ENCODE measurements at regions not wholly inside any gene's neighbourhood (a gene's known extent, or its start where the extent isn't known, plus 50 kb on each side); places are given as distances from the start of the nearest gene placed in this dataset.

GRCh38 chr11:38296211-38296776 is 1698.3 kb upstream of the RAG2 start:
- DNase-seq (ENCODE audit: low read depth), result no peak

GRCh38 chr11:38282718-38283117 is 1684.7 kb upstream of the RAG2 start:
- no peak for DNase-seq (ENCODE audit: low read depth)

DNA sequence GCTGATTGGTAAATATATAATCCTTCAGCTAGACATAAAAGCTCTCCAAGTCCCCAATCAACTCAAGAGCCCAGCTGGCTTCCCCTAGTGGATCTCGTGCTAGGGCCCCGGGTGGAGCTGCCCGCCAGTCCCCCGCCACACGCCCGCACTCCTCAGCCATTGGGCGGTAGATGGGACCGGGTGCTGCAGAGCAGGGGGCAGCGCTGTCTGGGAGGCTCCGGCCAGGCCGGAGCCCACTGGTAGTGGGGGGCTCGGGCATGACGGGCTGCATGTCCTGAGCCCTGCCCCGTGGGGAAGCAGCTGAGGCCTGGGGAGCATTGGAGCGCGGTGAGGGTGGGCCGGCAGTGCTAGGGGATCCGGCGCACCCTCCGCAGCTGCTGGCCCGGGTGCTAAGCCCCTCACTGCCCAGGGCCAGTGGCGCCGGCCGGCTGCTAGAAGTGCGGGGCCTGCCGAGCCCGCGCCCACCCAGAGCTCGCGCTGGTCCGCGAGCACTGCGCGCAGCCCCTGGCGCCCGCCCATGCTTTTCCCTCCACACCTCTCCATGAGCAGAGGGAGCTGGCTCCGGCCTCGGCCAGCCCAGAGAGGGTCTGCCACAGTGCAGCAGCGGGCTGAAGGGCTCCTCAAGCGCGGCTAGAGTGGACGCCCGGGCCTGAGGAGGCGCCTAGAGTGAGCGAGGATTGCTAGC is 1680.6 kb upstream of the RAG2 start:
- DNase-seq (ENCODE audit: low read depth), result no peak

DNA sequence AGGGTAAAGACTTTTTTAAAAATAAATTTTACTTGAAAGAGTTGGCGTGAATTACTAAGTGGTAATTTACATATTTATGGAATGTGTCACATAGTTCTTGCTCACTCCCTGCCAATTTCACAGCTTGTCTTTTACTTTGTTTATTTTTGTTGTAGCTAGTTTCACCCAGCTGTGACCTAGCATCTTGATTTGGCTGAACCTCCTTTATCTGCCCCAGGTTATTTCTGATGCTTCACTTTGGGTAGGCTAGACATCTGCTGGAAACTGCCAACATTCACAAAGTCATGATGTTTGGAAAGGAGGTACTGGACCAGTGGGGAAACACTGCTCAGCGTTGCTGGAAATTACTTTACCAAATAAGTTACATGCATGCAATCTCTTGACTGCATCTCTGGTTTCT is 1676.0 kb upstream of the RAG2 start:
- no peak for DNase-seq (ENCODE audit: low read depth)

DNA sequence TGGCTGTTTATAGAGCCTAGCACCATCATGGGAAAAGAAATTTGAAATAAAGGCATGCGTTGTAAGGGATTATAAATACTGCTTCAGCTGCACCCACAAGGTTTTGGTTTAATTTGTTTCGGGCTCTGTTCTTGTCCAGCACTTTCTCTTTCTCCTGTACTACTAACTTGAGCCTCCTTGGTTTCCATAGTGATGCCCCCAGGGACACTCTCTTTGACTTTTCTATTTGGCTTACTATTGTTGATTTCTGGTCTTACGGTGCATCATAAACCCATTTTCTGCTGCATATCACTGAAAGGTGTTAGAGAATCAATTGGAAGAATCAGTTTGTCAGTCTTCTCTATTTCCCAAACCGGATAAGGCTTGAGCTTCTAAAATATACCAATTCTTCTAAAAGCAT is 1674.3 kb upstream of the RAG2 start:
- no peak for DNase-seq (ENCODE audit: low read depth)

- no peak for DNase-seq (ENCODE audit: low read depth)
These were observed 1668.7 kb upstream of the RAG2 start for GRCh38 chr11:38266691-38267090.

GRCh38 chr11:38256436-38256835 is 1658.4 kb upstream of the RAG2 start:
- DNase-seq (ENCODE audit: low read depth), result no peak

GRCh38 chr11:38254913-38255312 is 1656.9 kb upstream of the RAG2 start:
- DNase-seq (ENCODE audit: low read depth), result no peak

GRCh38 chr11:38252620-38253019 is 1654.6 kb upstream of the RAG2 start:
- no peak for DNase-seq (ENCODE audit: low read depth)

DNA sequence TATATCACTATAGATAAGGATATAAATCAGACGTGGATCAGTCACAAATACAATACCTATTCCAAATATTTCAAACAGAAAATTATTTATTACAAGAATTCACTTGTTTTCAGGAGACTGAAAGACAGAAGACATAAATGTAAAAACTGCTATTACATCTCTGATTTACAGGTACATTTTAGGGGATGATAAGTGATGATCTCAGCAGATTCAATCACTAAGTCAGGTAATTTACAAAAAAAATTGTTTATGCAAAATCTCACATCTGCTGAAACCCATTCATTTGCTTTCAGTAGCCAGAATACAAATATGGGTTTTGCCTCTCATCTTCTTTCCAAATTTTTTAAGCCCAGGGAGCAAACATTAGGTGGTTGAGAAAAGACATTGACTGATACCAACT is 1648.4 kb upstream of the RAG2 start:
- DNase-seq (ENCODE audit: low read depth), result no peak

DNA sequence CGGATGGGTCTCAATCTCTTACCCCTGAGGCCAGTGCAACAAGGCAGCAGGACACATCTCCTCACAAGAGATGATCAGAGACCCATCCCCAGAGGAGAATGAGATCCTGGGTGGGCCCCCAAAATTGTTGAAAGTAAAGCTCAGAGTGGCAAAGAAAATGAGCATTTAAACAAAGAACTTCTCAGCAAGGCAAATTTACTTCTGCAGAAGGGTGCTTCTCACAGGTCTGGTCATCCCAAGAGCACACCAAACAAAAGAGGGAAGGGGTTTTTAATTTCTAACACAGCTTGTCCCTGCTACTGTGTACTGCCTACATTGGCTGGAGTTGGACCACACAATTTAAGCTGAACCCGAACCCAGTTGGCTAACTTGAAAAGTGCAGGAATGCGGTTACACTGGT is 1628.6 kb upstream of the RAG2 start:
- no peak for DNase-seq (ENCODE audit: low read depth)

GRCh38 chr11:38221295-38221694 is 1623.3 kb upstream of the RAG2 start:
- DNase-seq (ENCODE audit: low read depth), result no peak

GRCh38 chr11:38219636-38220035 is 1621.6 kb upstream of the RAG2 start:
- DNase-seq (ENCODE audit: low read depth), result no peak

- DNase-seq (ENCODE audit: low read depth), result no peak
These were observed 1610.9 kb upstream of the RAG2 start for GRCh38 chr11:38208951-38209350.

DNA sequence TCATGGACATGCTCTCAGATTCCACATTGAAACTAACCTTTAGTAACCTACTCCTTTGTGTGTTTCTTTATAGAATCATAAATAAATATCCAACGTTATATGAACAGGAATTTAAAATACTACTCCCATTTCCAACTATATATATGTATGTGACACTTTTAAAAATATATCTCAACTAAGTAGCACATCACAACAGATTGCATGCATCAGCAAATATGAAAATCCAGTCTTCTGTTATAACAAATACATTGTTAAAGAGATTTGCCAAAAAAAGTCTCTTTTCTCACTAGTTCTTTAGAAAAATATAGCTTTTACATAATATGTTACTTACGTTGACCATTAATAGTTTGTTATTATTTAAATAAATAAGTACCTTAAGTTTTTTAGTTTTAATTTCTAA is 1608.6 kb upstream of the RAG2 start:
- no peak for DNase-seq (ENCODE audit: low read depth)

GRCh38 chr11:38191101-38191500 is 1593.1 kb upstream of the RAG2 start:
- DNase-seq (ENCODE audit: low read depth), result no peak

DNA sequence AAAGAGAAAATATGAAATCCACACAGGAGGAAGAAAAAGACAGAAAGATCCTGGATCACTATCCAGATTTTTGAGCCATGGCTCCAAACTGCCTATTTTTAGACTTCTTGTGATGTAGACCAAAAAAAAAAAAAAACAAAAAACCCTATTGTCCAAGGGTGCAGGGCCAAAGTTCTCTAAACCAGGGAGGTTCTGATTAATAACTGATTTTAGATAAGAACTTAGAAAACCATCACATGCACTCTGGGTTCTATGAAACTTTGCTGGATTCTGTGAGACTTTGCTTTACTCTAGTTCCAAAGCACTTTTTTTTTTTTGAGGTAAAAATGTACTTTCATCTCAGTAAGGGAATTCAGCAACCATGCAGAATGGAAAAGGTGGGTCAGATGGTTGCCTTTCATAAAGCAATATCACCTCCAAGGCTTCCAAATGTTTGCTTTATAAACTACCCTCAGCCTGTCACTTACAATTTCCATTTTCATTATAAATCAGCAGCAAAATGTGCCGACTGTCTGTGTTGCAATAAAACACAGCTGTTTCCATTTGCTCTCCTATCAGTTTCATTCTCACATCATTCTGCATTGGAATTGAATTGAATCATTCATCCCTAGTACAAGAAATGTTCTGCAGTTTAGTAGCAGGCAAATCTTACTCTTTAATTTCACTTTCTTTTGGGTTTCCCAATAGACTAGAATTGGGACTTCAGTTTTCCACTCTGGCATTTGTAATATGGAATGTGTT is 1584.3 kb upstream of the RAG2 start:
- no peak for DNase-seq (ENCODE audit: low read depth)

DNA sequence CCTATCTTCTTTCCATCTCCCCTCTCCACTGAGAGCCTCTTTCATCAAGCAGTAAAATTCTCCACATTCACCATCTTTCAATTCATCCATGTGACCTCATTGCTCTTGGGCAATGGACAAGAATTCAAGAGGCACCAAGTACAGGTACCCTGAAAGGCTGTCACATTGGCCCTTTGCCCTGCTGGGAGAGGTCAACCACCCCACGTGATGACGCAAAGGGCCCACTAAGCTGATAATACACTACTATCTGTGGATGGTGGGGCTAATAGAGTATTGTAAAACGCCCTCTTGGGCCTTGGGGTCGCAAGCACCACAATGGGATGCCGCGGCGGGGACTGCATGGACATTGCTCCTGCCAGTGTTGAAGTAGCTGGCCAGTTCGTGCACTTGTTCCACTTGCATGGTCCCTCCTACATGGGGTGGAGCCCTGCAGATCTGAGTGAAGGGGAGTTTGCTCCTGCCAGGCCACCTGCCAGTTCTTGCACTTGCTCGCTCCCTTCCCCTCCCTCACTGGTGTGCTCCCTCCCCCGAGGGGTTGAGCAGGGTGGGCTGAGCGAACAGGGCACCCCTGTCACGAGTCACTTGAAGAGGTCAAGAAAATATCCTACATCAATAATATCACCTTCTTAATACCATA is 1578.8 kb upstream of the RAG2 start:
- no peak for DNase-seq (ENCODE audit: low read depth)

- DNase-seq (ENCODE audit: low read depth), result no peak
These were observed 1575.6 kb upstream of the RAG2 start for GRCh38 chr11:38173676-38174075.

- no peak for DNase-seq (ENCODE audit: low read depth)
These were observed 1571.2 kb upstream of the RAG2 start for GRCh38 chr11:38169286-38169685.

DNA sequence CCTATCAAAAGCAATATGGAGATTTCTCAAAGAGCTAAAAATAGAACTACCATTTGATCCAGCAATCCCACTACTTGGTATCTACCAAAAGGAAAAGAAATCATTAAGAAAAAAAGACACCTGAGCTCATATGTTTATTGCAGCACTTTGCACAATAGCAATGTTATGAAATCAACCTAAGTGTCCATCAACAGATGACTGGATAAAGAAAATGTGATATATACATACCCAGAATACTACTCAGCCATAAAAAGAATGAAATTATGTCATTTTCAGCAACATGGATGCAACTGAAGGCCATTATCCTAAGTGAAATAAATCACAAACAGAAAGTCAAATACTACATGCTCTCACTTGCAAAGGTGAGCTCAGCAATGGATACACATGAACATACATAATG is 1565.5 kb upstream of the RAG2 start:
- DNase-seq (ENCODE audit: low read depth), result no peak

GRCh38 chr11:38160433-38160832 is 1562.4 kb upstream of the RAG2 start:
- no peak for DNase-seq (ENCODE audit: low read depth)

- no peak for DNase-seq (ENCODE audit: low read depth)
These were observed 1561.0 kb upstream of the RAG2 start for GRCh38 chr11:38159038-38159437.
